ENCODE measurements at regions not wholly inside any gene's neighbourhood (a gene's known extent, or its start where the extent isn't known, plus 50 kb on each side); places are given as distances from the start of the nearest gene placed in this dataset.

DNA sequence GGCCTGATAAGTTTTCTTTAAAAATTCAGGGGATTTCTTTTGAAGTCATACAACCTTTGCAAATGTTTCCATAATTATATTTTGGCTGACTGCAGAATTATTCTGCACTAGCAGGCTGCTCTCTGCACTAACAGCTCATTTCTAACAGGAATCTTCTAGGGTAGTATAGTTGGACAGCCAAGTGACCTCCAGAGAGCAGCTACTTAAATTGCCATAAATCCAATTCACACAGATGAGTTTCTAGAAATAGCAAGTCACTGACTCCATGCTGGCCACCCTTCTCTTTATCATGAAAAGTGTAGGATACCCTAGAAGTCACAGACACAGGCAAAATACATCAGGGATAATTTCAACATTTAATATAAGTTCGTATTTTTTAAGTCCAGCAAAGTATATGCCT lies 110.9 kb upstream of the TARS1 start:
- DNase-seq = no peak
- no peak overlapping the region for H3K4me3 Mint-ChIP-seq
- POLR2A ChIA-PET = no interaction called here
- ATAC-seq = no peak
- H3K9me3 Mint-ChIP-seq = peaks cover 0 to 10% (median 0%) of the 10 kb centered on the region in 9 donors
- H3K36me3 Mint-ChIP-seq = no peaks in the 10 kb centered on the region
- H3K4me1 Mint-ChIP-seq = no peaks in the 10 kb centered on the region
- H3K27me3 Mint-ChIP-seq = peaks cover 0 to 5% (median 0%) of the 10 kb centered on the region in 5 donors
- no peak overlapping the region for H3K27ac Mint-ChIP-seq

GRCh38 chr5:33330426-33330825 lies 110.3 kb upstream of the TARS1 start:
- H3K4me3 Mint-ChIP-seq = no peak overlapping the region
- no peak for DNase-seq
- H3K4me1 Mint-ChIP-seq = no peaks in the 10 kb centered on the region
- ATAC-seq = no peak
- no peaks in the 10 kb centered on the region for H3K36me3 Mint-ChIP-seq
- no peak overlapping the region for H3K27ac Mint-ChIP-seq
- H3K27me3 Mint-ChIP-seq = peaks cover 0 to 5% (median 0%) of the 10 kb centered on the region in 5 donors
- POLR2A ChIA-PET = no interaction called here
- H3K9me3 Mint-ChIP-seq = peaks cover 0 to 10% (median 0%) of the 10 kb centered on the region in 9 donors

- no peak for DNase-seq
- no peak overlapping the region for H3K27ac Mint-ChIP-seq
- no peak for ATAC-seq
- no peaks in the 10 kb centered on the region for H3K4me1 Mint-ChIP-seq
- H3K9me3 Mint-ChIP-seq = peaks cover 0 to 10% (median 0%) of the 10 kb centered on the region in 9 donors
- H3K27me3 Mint-ChIP-seq = peaks cover 0 to 5% (median 0%) of the 10 kb centered on the region in 5 donors
- POLR2A ChIA-PET = no interaction called here
- no peaks in the 10 kb centered on the region for H3K36me3 Mint-ChIP-seq
- H3K4me3 Mint-ChIP-seq = no peak overlapping the region
Measured at GRCh38 chr5:33330992-33331391, 109.8 kb upstream of the TARS1 start.

GRCh38 chr5:33332804-33333203 lies 108.0 kb upstream of the TARS1 start:
- peaks cover 0 to 4% (median 0%) of the 10 kb centered on the region in 5 donors for H3K27me3 Mint-ChIP-seq
- no peak for DNase-seq
- no peaks in the 10 kb centered on the region for H3K4me1 Mint-ChIP-seq
- ATAC-seq = no peak
- H3K36me3 Mint-ChIP-seq = no peaks in the 10 kb centered on the region
- POLR2A ChIA-PET = no interaction called here
- H3K9me3 Mint-ChIP-seq = no peaks in the 10 kb centered on the region
- H3K4me3 Mint-ChIP-seq = no peak overlapping the region
- no peak overlapping the region for H3K27ac Mint-ChIP-seq

DNA sequence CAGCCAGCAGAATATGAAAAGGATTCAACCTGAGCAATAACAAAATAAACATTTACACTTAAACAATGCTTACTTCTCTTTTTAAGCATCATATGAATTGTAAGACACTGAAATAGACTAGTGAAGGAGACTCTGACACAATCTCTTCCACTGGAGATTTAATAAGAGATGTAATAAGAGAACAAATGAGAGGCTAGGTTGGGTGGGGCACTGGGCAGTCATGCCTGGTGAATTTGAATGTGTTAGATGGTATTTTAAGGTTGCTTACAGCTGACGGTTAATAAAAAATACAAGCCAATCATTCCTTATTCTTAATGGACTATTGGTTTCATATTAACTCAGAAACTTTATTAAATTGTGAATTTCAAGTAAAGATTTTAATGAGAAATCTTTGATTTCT lies 105.9 kb upstream of the TARS1 start:
- no peaks in the 10 kb centered on the region for H3K9me3 Mint-ChIP-seq
- DNase-seq = no peak
- H3K4me1 Mint-ChIP-seq = no peaks in the 10 kb centered on the region

DNA sequence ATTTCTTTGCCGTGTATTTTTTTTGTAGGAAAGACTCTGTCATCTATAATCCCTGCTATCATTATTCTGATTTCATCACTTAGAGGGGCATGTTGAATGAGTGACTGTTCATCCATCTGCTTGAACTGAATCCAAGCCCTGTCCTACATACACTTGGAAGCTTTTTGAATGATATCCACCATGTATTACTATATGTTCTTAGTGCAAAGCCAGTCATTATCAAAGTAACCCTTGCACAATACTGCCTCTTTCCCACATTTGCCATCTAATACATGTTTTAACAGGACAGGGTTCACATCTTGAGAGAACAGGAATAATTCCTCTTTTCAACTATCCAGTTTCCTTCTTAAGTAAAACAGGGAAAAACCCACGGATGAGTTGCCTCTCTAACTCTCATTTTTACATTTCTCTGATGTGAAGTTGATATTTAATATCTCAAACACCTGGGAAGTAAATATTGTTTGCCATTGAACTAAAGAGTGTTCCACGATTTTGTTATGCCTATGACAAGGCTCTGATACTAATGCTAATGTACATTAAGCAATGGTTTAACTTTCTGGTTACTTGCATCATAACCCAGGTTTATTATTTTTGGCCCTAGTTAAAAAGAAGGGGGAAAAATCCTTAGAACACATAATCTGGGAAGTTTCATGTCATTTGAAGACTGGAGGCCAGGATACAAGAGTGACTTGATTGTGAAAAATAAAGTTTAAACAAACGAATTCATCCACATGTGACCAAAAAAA lies 103.7 kb upstream of the TARS1 start:
- DNase-seq = no peak
- Mint-ChIP-seq H3K9me3 (peaks cover 0 to 3% (median 0%) of the 10 kb centered on the region in 9 donors), H3K36me3 (no peaks in the 10 kb centered on the region), H3K27ac (no peak overlapping the region), H3K4me3 (no peak overlapping the region), H3K4me1 (no peaks in the 10 kb centered on the region), H3K27me3 (peaks cover 0 to 9% (median 4%) of the 10 kb centered on the region in 5 donors)
- POLR2A ChIA-PET = no interaction called here
- ATAC-seq = no peak

More for the DNA sequence above, 105.9 kb upstream of the TARS1 start:
- Mint-ChIP-seq H3K27ac (no peak overlapping the region), H3K4me3 (no peak overlapping the region), H3K36me3 (no peaks in the 10 kb centered on the region), H3K27me3 (peaks cover 0 to 8% (median 4%) of the 10 kb centered on the region in 5 donors)
- POLR2A ChIA-PET = no interaction called here
- no peak for ATAC-seq

- ATAC-seq = no peak
- peaks cover 0 to 3% (median 0%) of the 10 kb centered on the region in 9 donors for H3K9me3 Mint-ChIP-seq
- no peaks in the 10 kb centered on the region for H3K4me1 Mint-ChIP-seq
- peaks cover 0 to 9% (median 4%) of the 10 kb centered on the region in 5 donors for H3K27me3 Mint-ChIP-seq
- H3K4me3 Mint-ChIP-seq = no peak overlapping the region
- POLR2A ChIA-PET = no interaction called here
- DNase-seq = no peak
- H3K36me3 Mint-ChIP-seq = no peaks in the 10 kb centered on the region
- H3K27ac Mint-ChIP-seq = no peak overlapping the region
Measured at GRCh38 chr5:33337637-33337992, 103.2 kb upstream of the TARS1 start.

DNA sequence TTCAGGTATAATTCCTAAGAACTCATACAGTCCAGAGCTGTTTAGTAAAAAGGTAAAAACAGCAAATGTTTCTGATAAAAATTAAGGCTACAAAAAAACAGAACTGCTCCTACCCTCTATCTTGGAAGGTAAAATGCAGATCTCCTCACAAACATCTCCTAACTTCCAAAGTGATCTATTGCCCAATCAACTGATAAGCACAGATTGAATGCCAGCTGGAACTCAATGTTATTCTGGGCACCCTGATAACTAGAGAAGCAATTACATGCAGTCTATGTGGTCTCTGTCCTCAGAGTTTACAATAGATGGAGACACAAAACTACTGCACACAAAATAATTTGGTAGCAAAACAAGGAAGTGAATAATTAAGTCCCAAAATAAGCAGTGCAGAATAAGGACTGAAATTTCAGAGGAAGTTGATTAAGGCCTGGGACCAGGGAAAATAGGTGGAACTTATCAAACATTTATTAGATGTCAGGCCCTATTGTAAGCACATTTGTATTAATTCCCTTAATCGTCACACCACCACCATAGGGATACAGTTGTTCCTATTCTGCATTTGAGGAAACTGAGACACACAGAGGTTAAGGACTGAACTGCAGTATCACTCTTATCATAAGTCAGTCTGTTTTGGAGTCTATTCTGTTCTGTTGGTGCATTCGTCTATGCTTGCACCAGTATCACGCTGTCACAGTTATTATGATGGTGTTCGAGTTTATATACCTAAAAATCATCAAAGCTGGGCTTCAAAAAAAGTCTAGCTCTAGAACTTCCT lies 102.2 kb upstream of the TARS1 start:
- DNase-seq (no peak), ATAC-seq (no peak)
- H3K4me1 Mint-ChIP-seq = no peaks in the 10 kb centered on the region
- H3K4me3 Mint-ChIP-seq = no peak overlapping the region
- POLR2A ChIA-PET = no interaction called here
- H3K27ac Mint-ChIP-seq = no peak overlapping the region
- peaks cover 0 to 11% (median 4%) of the 10 kb centered on the region in 5 donors for H3K27me3 Mint-ChIP-seq
- peaks cover 0 to 3% (median 0%) of the 10 kb centered on the region in 9 donors for H3K9me3 Mint-ChIP-seq
- no peaks in the 10 kb centered on the region for H3K36me3 Mint-ChIP-seq

DNA sequence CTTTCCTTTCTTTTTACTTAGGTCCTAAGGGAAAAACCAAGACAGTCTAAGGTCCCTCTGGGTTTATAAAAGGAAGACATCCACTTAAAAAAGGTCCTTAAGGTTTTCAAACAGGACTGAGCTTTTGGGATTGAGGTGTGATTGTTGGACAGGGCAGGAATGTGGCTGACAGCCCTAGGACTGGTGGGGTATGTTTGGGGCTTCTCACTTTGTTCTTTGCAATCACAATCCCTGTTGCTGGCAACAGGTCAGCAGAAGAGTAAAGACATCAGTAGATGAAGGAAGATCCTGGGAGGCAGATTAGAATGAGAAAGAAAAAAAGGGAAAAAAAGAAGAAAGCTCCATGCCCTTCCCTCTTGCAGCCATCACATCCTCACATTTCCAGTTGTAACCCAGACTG lies 101.4 kb upstream of the TARS1 start:
- POLR2A ChIA-PET = no interaction called here
- no peaks in the 10 kb centered on the region for H3K36me3 Mint-ChIP-seq
- DNase-seq (no peak), ATAC-seq (no peak)
- H3K4me3 Mint-ChIP-seq = no peak overlapping the region
- H3K9me3 Mint-ChIP-seq = peaks cover 0 to 3% (median 0%) of the 10 kb centered on the region in 9 donors
- no peaks in the 10 kb centered on the region for H3K4me1 Mint-ChIP-seq
- no peak overlapping the region for H3K27ac Mint-ChIP-seq
- H3K27me3 Mint-ChIP-seq = peaks cover 0 to 11% (median 4%) of the 10 kb centered on the region in 5 donors

- POLR2A ChIA-PET = no interaction called here
- no peak for ATAC-seq
- H3K27me3 Mint-ChIP-seq = peaks cover 0 to 11% (median 3%) of the 10 kb centered on the region in 5 donors
Measured at GRCh38 chr5:33340195-33340594, 100.6 kb upstream of the TARS1 start.

DNA sequence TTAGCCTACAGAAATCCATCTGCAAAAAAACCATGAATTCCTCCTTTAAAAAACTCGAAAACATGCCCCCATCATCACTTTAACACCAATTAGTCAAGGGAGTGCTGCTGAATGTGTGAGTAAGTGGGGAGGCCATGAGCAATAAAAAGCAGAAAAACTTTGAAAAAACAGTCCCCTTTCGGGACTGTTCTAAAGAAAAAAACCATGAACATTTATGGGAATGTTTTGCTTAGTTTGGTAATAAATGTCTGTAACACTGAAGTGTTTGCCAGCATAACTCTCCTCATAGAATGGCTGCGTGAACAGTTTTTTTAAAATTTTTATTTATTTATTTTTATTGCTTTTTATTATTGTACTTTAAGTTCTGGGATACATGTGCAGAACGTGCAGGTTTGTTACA lies 99.4 kb upstream of the TARS1 start:
- Mint-ChIP-seq H3K27me3 (peaks cover 0 to 11% (median 3%) of the 10 kb centered on the region in 5 donors), H3K36me3 (no peaks in the 10 kb centered on the region)

More at GRCh38 chr5:33340195-33340594, 100.6 kb upstream of the TARS1 start:
- no peaks in the 10 kb centered on the region for H3K36me3 Mint-ChIP-seq
- H3K27ac Mint-ChIP-seq = no peak overlapping the region
- H3K9me3 Mint-ChIP-seq = peaks cover 0 to 3% (median 0%) of the 10 kb centered on the region in 9 donors
- DNase-seq = no peak
- no peak overlapping the region for H3K4me3 Mint-ChIP-seq
- H3K4me1 Mint-ChIP-seq = no peaks in the 10 kb centered on the region

DNA sequence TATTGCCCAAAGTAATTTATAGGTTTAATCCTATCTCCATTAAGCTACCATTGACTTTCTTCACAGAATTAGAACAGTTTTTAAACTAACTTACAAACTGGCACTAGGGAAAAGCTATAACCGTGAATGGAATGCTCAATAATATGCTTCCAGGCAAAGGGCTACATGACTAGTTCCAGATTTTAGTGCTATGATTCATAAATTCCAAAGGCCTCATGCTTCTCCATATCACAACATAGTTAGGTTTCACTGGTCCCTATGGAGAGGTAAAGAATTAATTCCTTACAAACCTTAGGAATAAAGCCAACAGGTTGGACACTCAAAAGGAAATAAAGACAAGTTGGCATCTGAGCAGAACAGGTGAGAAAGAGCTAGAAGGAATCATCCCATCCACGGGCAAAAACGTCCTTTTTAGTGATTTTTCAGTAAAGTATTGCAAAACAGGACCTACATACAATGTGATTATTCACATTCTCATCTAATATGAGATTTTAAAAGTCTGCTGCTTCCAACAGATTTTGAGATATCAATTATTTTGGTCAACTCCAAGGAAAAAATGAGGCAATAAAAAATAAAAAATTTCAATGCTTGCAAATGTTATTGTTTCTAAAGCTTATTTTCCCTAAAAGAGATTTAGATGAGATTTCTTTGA lies 97.0 kb upstream of the TARS1 start:
- no peak overlapping the region for H3K27ac Mint-ChIP-seq
- POLR2A ChIA-PET = no interaction called here
- no peak for DNase-seq
- ATAC-seq = no peak
- H3K27me3 Mint-ChIP-seq = peaks cover 0 to 11% (median 0%) of the 10 kb centered on the region in 5 donors
- no peaks in the 10 kb centered on the region for H3K4me1 Mint-ChIP-seq
- no peaks in the 10 kb centered on the region for H3K36me3 Mint-ChIP-seq
- H3K9me3 Mint-ChIP-seq = peaks cover 0 to 4% (median 0%) of the 10 kb centered on the region in 9 donors
- no peak overlapping the region for H3K4me3 Mint-ChIP-seq

More for the DNA sequence above, 99.4 kb upstream of the TARS1 start:
- Mint-ChIP-seq H3K4me3 (no peak overlapping the region), H3K4me1 (no peaks in the 10 kb centered on the region), H3K27ac (no peak overlapping the region), H3K9me3 (peaks cover 0 to 3% (median 0%) of the 10 kb centered on the region in 9 donors)
- no peak for ATAC-seq
- DNase-seq = no peak
- POLR2A ChIA-PET = no interaction called here

DNA sequence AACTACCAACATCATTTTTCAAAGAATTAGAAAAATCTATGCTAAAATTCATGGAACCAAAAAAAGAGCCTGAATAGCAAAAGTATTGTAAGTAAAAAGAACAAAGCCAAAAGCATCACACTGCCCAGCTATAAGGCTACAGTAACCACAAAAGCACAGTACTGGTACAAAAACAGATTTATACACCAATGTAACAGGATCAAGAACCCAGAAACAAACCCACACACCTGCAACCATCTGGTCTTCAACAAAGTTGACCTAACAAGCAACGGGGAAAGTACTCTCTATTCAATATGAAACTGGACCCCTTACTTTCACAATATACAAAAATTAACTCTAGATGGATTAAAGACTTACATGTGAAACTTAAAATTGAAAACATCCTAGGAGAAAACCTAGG lies 94.2 kb upstream of the TARS1 start:
- H3K27me3 Mint-ChIP-seq = peaks cover 0 to 6% (median 0%) of the 10 kb centered on the region in 5 donors
- DNase-seq = no peak
- peaks cover 0 to 5% (median 0%) of the 10 kb centered on the region in 3 donors for H3K36me3 Mint-ChIP-seq
- POLR2A ChIA-PET = no interaction called here
- H3K27ac Mint-ChIP-seq = no peak overlapping the region
- no peak overlapping the region for H3K4me3 Mint-ChIP-seq
- H3K4me1 Mint-ChIP-seq = no peaks in the 10 kb centered on the region
- no peak for ATAC-seq
- peaks cover 0 to 14% (median 2%) of the 10 kb centered on the region in 9 donors for H3K9me3 Mint-ChIP-seq
